Esophagus muscularis mucosa (tissue), 3 donors: ENCODE measurements at regions not wholly inside any gene's neighbourhood (a gene's known extent, or its start where the extent isn't known, plus 50 kb on each side); places are given as distances from the start of the nearest gene placed in this dataset.

Experiments
- CTCF ChIP-seq, 3 experiments: fragments of 200-600 bp in 2 of 3; fragments of 450-650 bp in 1 of 3; sonication (generic) in 2 of 3; IDR thresholded peaks; one replicate each; pipeline ENCODE4 v1.5.1; 2017 to 2019; ENCODE audit warnings: antibody characterized with exemption in 3 of 3, mild to moderate bottlenecking in 2 of 3, moderate library complexity in 1 of 3
- POLR2A ChIP-seq: fragments of 450-650 bp; IDR thresholded peaks from one replicate; pipeline ENCODE4 v1.6.1; 2017; ENCODE audit warnings: antibody characterized with exemption, moderate library complexity, mild to moderate bottlenecking, low read depth
- POLR2AphosphoS5 ChIP-seq, 2 donors: sonication (generic); formaldehyde crosslinking; IDR thresholded peaks; one replicate each; pipeline ENCODE4 v1.6.1; 2017; ENCODE audit warnings: antibody characterized with exemption in 2 of 2

DNA sequence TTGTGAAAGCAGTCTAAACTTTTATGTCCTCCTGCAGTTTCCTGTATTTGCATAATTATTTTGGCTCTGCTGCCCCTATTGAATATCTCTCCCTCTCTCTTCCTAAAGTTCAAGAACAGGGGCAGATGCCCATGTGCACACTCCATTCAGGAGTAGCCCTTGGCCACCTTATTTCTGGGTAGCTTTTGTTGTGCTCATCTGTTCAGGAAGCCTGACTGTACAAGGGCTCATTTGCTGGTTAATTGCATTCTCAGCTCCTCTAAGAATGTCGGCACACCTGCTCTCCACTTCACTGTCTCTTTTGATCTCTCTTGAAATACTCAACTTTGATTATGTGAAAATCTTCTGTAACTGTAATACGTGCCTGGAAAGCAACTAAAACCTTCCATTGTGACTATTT is 1378.8 kb upstream of the CDH8 start:
- no peak for TF ChIP-seq POLR2A
- no peak for TF ChIP-seq CTCF (IDR thresholded peaks at IDR 0.05)
- TF ChIP-seq POLR2AphosphoS5 (IDR thresholded peaks at IDR 0.05) = no peak
